Adrenal gland (tissue), 5 donors: ENCODE measurements at regions not wholly inside any gene's neighbourhood (a gene's known extent, or its start where the extent isn't known, plus 50 kb on each side); places are given as distances from the start of the nearest gene placed in this dataset.

Experiments
- CTCF ChIP-seq, 6 experiments: fragments of 450-650 bp in 4 of 6; fragments of 200-600 bp in 2 of 6; sonication (generic) in 1 of 6; IDR thresholded peaks; 1 replicate in 5 of 6; 2 replicates in 1 of 6; pipeline versions ENCODE4 v1.5.1 to v1.8.0; 2016 to 2021; ENCODE audit warnings: antibody characterized with exemption in 6 of 6, mild to moderate bottlenecking in 2 of 6, moderate library complexity in 1 of 6
- POLR2A ChIP-seq, 2 donors: fragments of 450-650 bp; IDR thresholded peaks; one replicate each; pipeline ENCODE4 v1.6.1; 2017; ENCODE audit warnings: antibody characterized with exemption in 2 of 2, mild to moderate bottlenecking in 2 of 2, moderate library complexity in 1 of 2
- donor health status: DM: no; HTN: no; CAD: no.

GRCh38 chr6:153425536-153425935 is 294.5 kb upstream of the RGS17 start:
- TF ChIP-seq CTCF (IDR thresholded peaks at IDR 0.05) (no peak), POLR2A (IDR thresholded peaks at IDR 0.05) (no peak)
